ENCODE measurements at regions not wholly inside any gene's neighbourhood (a gene's known extent, or its start where the extent isn't known, plus 50 kb on each side); places are given as distances from the start of the nearest gene placed in this dataset.

- H3K4me1 ChIP-seq (ENCODE audit: control insufficient read depth, low read length), result no peaks in the 10 kb centered on the region
- H3K79me2 ChIP-seq (ENCODE audit: control insufficient read depth, low read length), result no peaks in the 10 kb centered on the region
- H3K4me2 ChIP-seq (ENCODE audit: low read length), result no peak overlapping the region
- no peaks in the 10 kb centered on the region for H3K9me2 ChIP-seq (replicated peaks; ENCODE audit: control insufficient read depth, low read length)
- no peaks in the 10 kb centered on the region for H3F3A ChIP-seq (ENCODE audit: control insufficient read depth, insufficient read depth)
- TF ChIP-seq EZH2phosphoT487 (IDR thresholded peaks at IDR 0.05; ENCODE audit: borderline replicate concordance, low read length), result no peak
- TF ChIP-seq, protein P1, sequence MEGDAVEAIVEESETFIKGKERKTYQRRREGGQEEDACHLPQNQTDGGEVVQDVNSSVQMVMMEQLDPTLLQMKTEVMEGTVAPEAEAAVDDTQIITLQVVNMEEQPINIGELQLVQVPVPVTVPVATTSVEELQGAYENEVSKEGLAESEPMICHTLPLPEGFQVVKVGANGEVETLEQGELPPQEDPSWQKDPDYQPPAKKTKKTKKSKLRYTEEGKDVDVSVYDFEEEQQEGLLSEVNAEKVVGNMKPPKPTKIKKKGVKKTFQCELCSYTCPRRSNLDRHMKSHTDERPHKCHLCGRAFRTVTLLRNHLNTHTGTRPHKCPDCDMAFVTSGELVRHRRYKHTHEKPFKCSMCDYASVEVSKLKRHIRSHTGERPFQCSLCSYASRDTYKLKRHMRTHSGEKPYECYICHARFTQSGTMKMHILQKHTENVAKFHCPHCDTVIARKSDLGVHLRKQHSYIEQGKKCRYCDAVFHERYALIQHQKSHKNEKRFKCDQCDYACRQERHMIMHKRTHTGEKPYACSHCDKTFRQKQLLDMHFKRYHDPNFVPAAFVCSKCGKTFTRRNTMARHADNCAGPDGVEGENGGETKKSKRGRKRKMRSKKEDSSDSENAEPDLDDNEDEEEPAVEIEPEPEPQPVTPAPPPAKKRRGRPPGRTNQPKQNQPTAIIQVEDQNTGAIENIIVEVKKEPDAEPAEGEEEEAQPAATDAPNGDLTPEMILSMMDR (IDR thresholded peaks at IDR 0.05; ENCODE audit: low read depth, low read length, poor library complexity, severe bottlenecking), result peak; percentile 47
- no peaks in the 10 kb centered on the region for H4K20me1 ChIP-seq (ENCODE audit: control insufficient read depth, insufficient read depth, low read depth, low read length)
- no peaks in the 10 kb centered on the region for H3K9me3 ChIP-seq (ENCODE audit: control insufficient read depth, insufficient read depth, low read length)
- H3K36me3 ChIP-seq (ENCODE audit: control insufficient read depth, low read length), result no peaks in the 10 kb centered on the region
- H3K4me3 ChIP-seq (ENCODE audit: low read length), result no peak overlapping the region
- H3K27me3 ChIP-seq (ENCODE audit: control insufficient read depth, low read length), result no peaks in the 10 kb centered on the region
- H3K27ac ChIP-seq (ENCODE audit: low read depth, low read length), result no peak overlapping the region
These were observed 88.8 kb upstream of the ESX1 start for GRCh38 chrX:104343428-104344129.

- Histone ChIP-seq H3K4me2 (ENCODE audit: low read length) (no peak overlapping the region), H3F3A (ENCODE audit: control insufficient read depth, insufficient read depth) (no peaks in the 10 kb centered on the region), H3K79me2 (ENCODE audit: control insufficient read depth, low read length) (no peaks in the 10 kb centered on the region), H3K27ac (ENCODE audit: low read depth, low read length) (no peak overlapping the region), H3K9me2 (replicated peaks; ENCODE audit: control insufficient read depth, low read length) (no peaks in the 10 kb centered on the region), H3K27me3 (ENCODE audit: control insufficient read depth, low read length) (no peaks in the 10 kb centered on the region), H3K9me3 (ENCODE audit: control insufficient read depth, insufficient read depth, low read length) (no peaks in the 10 kb centered on the region), H4K20me1 (ENCODE audit: control insufficient read depth, insufficient read depth, low read depth, low read length) (no peaks in the 10 kb centered on the region), H3K4me3 (ENCODE audit: low read length) (no peak overlapping the region), H3K36me3 (ENCODE audit: control insufficient read depth, low read length) (no peaks in the 10 kb centered on the region), H3K4me1 (ENCODE audit: control insufficient read depth, low read length) (no peaks in the 10 kb centered on the region)
- TF ChIP-seq EZH2phosphoT487 (IDR thresholded peaks at IDR 0.05; ENCODE audit: borderline replicate concordance, low read length), result no peak
- TF ChIP-seq, protein P1 (IDR thresholded peaks at IDR 0.05; ENCODE audit: low read depth, low read length, poor library complexity, severe bottlenecking), result no peak
These were observed 87.3 kb upstream of the ESX1 start for GRCh38 chrX:104342065-104342464.

DNA sequence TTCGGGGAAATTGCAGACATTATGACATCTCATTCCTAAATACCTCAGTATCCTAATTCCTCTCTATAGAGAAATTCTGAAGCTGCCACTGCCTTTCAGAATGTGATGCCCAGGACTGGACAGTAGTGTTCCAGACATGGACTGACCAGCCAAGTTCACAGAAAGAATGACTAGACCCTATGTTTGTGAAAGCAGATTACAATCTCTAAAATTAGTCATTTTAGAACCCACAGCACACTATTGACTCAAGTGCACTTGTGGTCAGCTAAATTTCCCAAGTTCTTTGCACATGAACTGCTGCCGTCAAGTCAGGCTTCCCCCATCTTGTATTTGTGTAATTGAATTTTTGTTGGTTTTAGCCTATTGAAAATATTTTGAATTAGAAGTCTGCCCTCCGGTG is 81.0 kb upstream of the ESX1 start:
- no peaks in the 10 kb centered on the region for H3F3A ChIP-seq (ENCODE audit: control insufficient read depth, insufficient read depth)
- no peaks in the 10 kb centered on the region for H4K20me1 ChIP-seq (ENCODE audit: control insufficient read depth, insufficient read depth, low read depth, low read length)
- H3K9me2 ChIP-seq (replicated peaks; ENCODE audit: control insufficient read depth, low read length), result no peaks in the 10 kb centered on the region
- H3K4me3 ChIP-seq (ENCODE audit: low read length), result no peak overlapping the region
- H3K4me2 ChIP-seq (ENCODE audit: low read length), result no peak overlapping the region
- H3K27me3 ChIP-seq (ENCODE audit: control insufficient read depth, low read length), result no peaks in the 10 kb centered on the region
- H3K27ac ChIP-seq (ENCODE audit: low read depth, low read length), result no peak overlapping the region
- H3K9me3 ChIP-seq (ENCODE audit: control insufficient read depth, insufficient read depth, low read length), result no peaks in the 10 kb centered on the region
- no peaks in the 10 kb centered on the region for H3K79me2 ChIP-seq (ENCODE audit: control insufficient read depth, low read length)
- no peaks in the 10 kb centered on the region for H3K36me3 ChIP-seq (ENCODE audit: control insufficient read depth, low read length)
- no peak for TF ChIP-seq EZH2phosphoT487 (IDR thresholded peaks at IDR 0.05; ENCODE audit: borderline replicate concordance, low read length)
- TF ChIP-seq, protein P1 (IDR thresholded peaks at IDR 0.05; ENCODE audit: low read depth, low read length, poor library complexity, severe bottlenecking), result no peak
- no peaks in the 10 kb centered on the region for H3K4me1 ChIP-seq (ENCODE audit: control insufficient read depth, low read length)
